Tibial nerve (tissue), 4 donors: ENCODE measurements at regions not wholly inside any gene's neighbourhood (a gene's known extent, or its start where the extent isn't known, plus 50 kb on each side); places are given as distances from the start of the nearest gene placed in this dataset.

Experiments
- CTCF ChIP-seq, 5 experiments: fragments of 200-600 bp in 3 of 5; fragments of 450-650 bp in 2 of 5; sonication (generic) in 3 of 5; IDR thresholded peaks; one replicate each; pipeline ENCODE4 v1.5.1; 2016 to 2019; ENCODE audit warnings: antibody characterized with exemption in 5 of 5, mild to moderate bottlenecking in 3 of 5, moderate library complexity in 2 of 5
- EP300 ChIP-seq, 2 donors: sonication (generic); formaldehyde crosslinking; IDR thresholded peaks; one replicate each; pipeline ENCODE4 v1.6.1; 2017; ENCODE audit warnings: antibody characterized with exemption in 2 of 2, mild to moderate bottlenecking in 1 of 2
- POLR2A ChIP-seq, 2 donors: fragments of 450-650 bp; IDR thresholded peaks; one replicate each; pipeline ENCODE4 v1.6.1; 2017; ENCODE audit warnings: antibody characterized with exemption in 2 of 2, mild to moderate bottlenecking in 2 of 2, moderate library complexity in 2 of 2

DNA sequence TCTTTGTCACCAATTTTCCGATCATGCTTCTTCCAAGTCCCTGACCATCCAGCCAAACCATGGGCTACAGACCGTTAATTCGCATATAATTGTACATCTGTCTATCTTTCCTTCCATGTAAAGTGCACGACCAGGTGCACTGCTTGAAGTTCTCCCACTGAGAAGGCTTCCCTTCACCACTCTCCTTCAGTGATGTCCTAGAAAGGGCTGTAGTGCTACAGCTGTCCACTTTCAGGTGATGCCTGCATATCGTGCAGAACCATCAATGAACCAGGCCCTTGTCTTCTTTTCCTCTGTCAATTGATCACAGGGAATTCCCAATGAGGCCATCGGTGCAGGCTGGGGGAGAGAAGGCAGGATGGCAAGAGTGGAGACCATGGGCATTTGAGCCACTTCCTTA lies 148.9 kb downstream of the TMEM182 start:
- no peak for TF ChIP-seq CTCF (IDR thresholded peaks at IDR 0.05)
- TF ChIP-seq POLR2A (IDR thresholded peaks at IDR 0.05), result no peak
- no peak for TF ChIP-seq EP300 (IDR thresholded peaks at IDR 0.05)
